Ishikawa (cell line): ENCODE measurements at regions not wholly inside any gene's neighbourhood (a gene's known extent, or its start where the extent isn't known, plus 50 kb on each side); places are given as distances from the start of the nearest gene placed in this dataset.

Experiments used
- CEBPB ChIP-seq: IDR thresholded peaks from 2 replicates; pipeline ENCODE4 v1.6.1; 2012
- CREB1 ChIP-seq: IDR thresholded peaks from 2 replicates; pipeline ENCODE4 v1.6.1; 2012; ENCODE audit warnings: low read depth
- EGR1 ChIP-seq: IDR thresholded peaks from 2 replicates; pipeline ENCODE4 v1.6.1; 2012
- EP300 ChIP-seq: IDR thresholded peaks from 2 replicates; pipeline ENCODE4 v1.6.1; 2012; ENCODE audit warnings: borderline replicate concordance
- FOXM1 ChIP-seq: IDR thresholded peaks from 2 replicates; pipeline ENCODE4 v1.6.1; 2012; ENCODE audit warnings: low read depth, borderline replicate concordance
- MAX ChIP-seq: IDR thresholded peaks from 2 replicates; pipeline ENCODE4 v1.6.1; 2012
- NFIC ChIP-seq: IDR thresholded peaks from 2 replicates; pipeline ENCODE4 v1.6.1; 2012
- RAD21 ChIP-seq: IDR thresholded peaks from 2 replicates; pipeline ENCODE4 v1.6.1; 2012; ENCODE audit warnings: low read depth
- REST ChIP-seq: IDR thresholded peaks from 2 replicates; pipeline ENCODE4 v1.6.1; 2012; ENCODE audit warnings: low read depth, mild to moderate bottlenecking
- TAF1 ChIP-seq: IDR thresholded peaks from 2 replicates; pipeline ENCODE4 v1.6.1; 2012; ENCODE audit warnings: low read depth, mild to moderate bottlenecking
- TCF12 ChIP-seq: IDR thresholded peaks from 2 replicates; pipeline ENCODE4 v1.6.1; 2012; ENCODE audit warnings: low read depth
- TEAD4 ChIP-seq: IDR thresholded peaks from 2 replicates; pipeline ENCODE4 v1.6.1; 2012
- YY1 ChIP-seq: IDR thresholded peaks from 2 replicates; pipeline ENCODE4 v1.6.1; 2012; ENCODE audit warnings: low read depth
- TF ChIP-seq, protein P1 (sequence below): IDR thresholded peaks from 2 replicates; pipeline ENCODE4 v1.6.1; 2012

DNA sequence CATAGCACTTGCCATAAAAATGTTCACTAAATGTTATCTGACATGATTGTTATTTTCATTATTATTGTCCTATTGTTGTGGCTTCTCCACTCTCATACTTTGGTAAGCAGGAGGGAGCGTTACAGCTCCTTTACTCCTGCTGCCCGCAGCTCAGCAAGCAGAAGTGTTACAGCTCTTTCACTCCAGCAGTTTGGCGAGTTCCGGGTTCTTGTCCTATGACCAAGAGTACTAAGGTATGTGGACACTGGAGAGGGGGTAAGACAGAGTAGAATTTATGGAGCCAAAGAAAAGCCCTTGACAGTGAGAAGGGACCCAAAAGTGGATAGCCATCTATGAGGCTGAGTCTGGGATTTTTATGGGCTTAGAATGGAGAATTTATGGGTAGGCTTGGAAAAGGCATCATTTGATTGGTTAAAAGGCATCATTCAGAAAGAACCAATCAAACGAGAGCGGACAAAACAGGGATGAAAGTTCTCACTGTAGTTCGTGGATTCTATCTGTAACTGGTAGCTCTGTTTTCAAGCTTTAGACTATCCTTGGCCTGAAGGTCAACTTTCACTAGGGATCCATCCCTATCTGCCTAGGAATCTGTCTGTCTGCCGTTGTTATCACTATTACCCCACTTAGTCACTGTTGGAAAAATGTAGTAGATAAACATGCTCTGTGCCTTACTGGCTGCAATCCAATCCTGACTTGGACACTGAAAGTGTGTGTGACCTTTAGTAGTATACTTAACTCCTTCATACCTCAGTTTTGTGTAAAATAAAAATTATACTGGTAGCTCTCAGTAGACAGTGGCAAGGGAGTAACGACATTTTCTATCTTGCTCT lies 545.6 kb upstream of the LCORL start:
- TF ChIP-seq FOXM1 (no peak), MAX (no peak), REST (no peak), NFIC (no peak), EP300 (no peak), CEBPB (no peak), CREB1 (no peak), RAD21 (no peak), YY1 (no peak), TCF12 (no peak), TAF1 (no peak), EGR1 (no peak), TEAD4 (no peak)
- TF ChIP-seq, protein P1, sequence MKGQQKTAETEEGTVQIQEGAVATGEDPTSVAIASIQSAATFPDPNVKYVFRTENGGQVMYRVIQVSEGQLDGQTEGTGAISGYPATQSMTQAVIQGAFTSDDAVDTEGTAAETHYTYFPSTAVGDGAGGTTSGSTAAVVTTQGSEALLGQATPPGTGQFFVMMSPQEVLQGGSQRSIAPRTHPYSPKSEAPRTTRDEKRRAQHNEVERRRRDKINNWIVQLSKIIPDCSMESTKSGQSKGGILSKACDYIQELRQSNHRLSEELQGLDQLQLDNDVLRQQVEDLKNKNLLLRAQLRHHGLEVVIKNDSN, result no peak
